LNCaP clone FGC (cell line): ENCODE measurements at regions not wholly inside any gene's neighbourhood (a gene's known extent, or its start where the extent isn't known, plus 50 kb on each side); places are given as distances from the start of the nearest gene placed in this dataset.

ENCODE experiments used
- DNase-seq: peaks from one replicate; pipeline ENCODE4 v3.0.0-alpha.2; 2011; ENCODE audit warnings: low read depth
- H3K4me3 ChIP-seq: 2 replicates; pipeline ENCODE4 v1.5.1; 2011; ENCODE audit warnings: mild to moderate bottlenecking, low read depth, low read length, control low read depth
- TF ChIP-seq, protein P1 (sequence below): IDR thresholded peaks from 2 replicates; pipeline ENCODE4 v1.5.1; 2012; ENCODE audit warnings: mild to moderate bottlenecking; ENCODE audit not compliant: control insufficient read depth, insufficient read depth; ENCODE audit errors: extremely low read depth

DNA sequence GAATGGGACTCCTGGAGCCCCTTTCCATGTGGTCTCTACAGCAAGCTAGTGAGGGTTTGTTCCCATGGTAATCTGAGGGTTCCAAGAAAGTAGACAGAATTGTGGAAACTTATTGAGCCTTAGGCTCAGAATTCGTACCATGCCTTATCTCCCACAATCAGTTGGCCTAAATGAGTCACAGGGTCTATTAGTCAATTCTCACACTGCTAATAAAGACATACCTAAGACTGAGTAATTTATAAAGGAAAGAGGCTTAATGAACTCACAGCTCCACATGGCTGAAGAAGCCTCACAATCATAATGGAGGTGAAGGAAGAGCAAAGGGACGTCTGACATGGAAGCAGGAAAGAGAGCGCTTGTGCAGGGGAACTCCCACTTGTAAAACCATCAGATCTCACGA is 106.6 kb upstream of the CXADR start:
- no peak for DNase-seq
- H3K4me3 ChIP-seq, result no peak overlapping the region
- TF ChIP-seq, protein P1, sequence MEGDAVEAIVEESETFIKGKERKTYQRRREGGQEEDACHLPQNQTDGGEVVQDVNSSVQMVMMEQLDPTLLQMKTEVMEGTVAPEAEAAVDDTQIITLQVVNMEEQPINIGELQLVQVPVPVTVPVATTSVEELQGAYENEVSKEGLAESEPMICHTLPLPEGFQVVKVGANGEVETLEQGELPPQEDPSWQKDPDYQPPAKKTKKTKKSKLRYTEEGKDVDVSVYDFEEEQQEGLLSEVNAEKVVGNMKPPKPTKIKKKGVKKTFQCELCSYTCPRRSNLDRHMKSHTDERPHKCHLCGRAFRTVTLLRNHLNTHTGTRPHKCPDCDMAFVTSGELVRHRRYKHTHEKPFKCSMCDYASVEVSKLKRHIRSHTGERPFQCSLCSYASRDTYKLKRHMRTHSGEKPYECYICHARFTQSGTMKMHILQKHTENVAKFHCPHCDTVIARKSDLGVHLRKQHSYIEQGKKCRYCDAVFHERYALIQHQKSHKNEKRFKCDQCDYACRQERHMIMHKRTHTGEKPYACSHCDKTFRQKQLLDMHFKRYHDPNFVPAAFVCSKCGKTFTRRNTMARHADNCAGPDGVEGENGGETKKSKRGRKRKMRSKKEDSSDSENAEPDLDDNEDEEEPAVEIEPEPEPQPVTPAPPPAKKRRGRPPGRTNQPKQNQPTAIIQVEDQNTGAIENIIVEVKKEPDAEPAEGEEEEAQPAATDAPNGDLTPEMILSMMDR, result no peak

- H3K4me3 ChIP-seq, result no peak overlapping the region
- TF ChIP-seq, protein P1, result no peak
- no peak for DNase-seq
Observed at GRCh38 chr21:17414766-17415165, 98.1 kb upstream of the CXADR start.

DNA sequence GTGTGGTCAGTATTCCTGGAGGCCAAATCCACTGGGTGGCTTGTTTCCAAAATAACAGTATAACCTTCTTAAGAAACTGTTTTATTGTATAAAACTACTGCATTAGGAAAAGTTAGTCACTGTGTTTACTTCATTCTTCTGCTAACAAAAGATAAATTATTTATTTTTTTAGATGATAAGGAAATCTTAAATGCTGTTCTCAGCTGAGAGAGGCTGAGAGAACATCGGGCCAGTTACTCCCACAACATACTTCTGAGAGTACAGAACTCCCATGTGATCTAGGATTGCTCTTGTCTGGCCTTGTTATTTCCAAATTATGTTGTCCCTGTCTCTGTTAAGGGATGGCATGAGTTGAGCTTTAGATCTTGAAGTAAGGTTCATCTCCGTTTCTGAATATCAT is 96.7 kb upstream of the CXADR start:
- TF ChIP-seq, protein P1, result no peak
- H3K4me3 ChIP-seq, result no peak overlapping the region
- DNase-seq, result no peak

GRCh38 chr21:17422931-17423330 is 89.9 kb upstream of the CXADR start:
- no peak overlapping the region for H3K4me3 ChIP-seq
- no peak for DNase-seq
- TF ChIP-seq, protein P1, result no peak

DNA sequence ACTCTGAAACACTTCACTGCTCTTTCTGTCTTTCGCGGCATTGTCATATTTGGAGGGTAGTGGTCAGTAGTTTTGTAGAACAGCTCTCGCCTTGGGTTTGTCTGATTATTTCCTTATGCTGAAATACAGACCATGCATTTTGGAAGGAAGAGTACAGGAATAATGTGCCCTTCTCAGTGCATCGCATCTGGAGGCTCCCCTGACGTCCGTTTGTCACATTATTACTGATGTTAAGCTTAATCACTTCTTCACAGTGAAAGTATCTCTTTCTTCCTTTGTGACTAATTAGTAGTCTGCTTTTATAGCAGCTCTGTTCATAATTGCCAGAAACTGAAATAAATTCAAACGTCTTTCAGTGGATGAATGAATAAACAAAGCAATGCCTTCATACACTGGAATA is 85.7 kb upstream of the CXADR start:
- TF ChIP-seq, protein P1, result no peak
- no peak overlapping the region for H3K4me3 ChIP-seq
- DNase-seq, result no peak

DNA sequence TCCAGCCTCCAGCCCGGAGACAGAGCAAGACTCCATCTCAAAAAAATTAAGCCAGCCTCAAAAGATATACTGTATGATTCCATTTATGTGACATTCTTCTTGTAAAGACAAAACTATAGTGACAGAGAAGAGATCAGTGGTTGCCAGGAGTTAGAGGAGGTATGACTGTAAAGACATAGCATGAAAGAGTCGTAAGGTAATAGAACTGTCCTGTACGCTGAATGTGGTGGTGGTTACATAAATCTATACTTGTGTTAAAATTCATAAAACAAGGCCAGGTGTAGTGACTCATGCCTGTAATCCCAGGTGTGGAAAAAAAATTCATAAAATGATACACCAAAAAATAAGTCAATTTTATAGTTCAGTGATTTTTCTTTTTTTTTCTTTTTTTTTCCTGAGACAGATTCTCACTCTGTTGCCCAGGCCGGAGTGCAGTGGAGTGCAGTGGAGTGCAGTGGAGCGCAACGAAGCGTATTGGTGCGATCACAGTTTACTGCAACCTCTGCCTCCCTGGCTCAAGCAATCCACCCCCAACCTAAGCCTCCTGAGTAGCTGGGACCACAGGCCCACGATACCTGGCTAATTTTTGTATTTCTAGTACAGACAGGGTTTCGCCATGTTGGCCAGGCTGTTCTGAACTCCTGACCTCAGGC is 84.9 kb upstream of the CXADR start:
- no peak for DNase-seq
- TF ChIP-seq, protein P1, result no peak
- H3K4me3 ChIP-seq, result no peak overlapping the region

GRCh38 chr21:17428484-17428869 is 84.4 kb upstream of the CXADR start:
- no peak for DNase-seq
- TF ChIP-seq, protein P1, result no peak

More at GRCh38 chr21:17428484-17428869, 84.4 kb upstream of the CXADR start:
- no peak overlapping the region for H3K4me3 ChIP-seq
